Spleen (tissue), 11 donors: ENCODE measurements at regions not wholly inside any gene's neighbourhood (a gene's known extent, or its start where the extent isn't known, plus 50 kb on each side); places are given as distances from the start of the nearest gene placed in this dataset.
"Not testable (repeated sequence)": the region's sequence is repeated elsewhere in the genome, so short reads cannot be mapped to it uniquely, and the experiment has no call there.

Experiments used
- DNase-seq: peaks from one replicate; pipeline ENCODE4 v3.0.0-alpha.2; 2020
- H3K27ac ChIP-seq, 8 donors: fragments of 200-600 bp; sonication (generic) in 7 of 8; 1 replicate in 4 of 8; 2 replicates in 4 of 8; pipeline versions ENCODE4 v1.5.0 to v1.8.0; 2016 to 2021; ENCODE audit warnings: inconsistent platforms in 4 of 8, mild to moderate bottlenecking in 4 of 8, moderate library complexity in 1 of 8
- H3K27me3 ChIP-seq, 7 donors: fragments of 200-600 bp; sonication (generic) in 6 of 7; replicated peaks in 1 of 7; 1 replicate in 4 of 7; 2 replicates in 3 of 7; pipeline versions ENCODE4 v1.5.0 to v1.8.0; 2016 to 2021; ENCODE audit warnings: inconsistent platforms in 3 of 7, mild to moderate bottlenecking in 1 of 7
- H3K36me3 ChIP-seq, 6 donors: fragments of 200-600 bp; sonication (generic) in 5 of 6; 1 replicate in 4 of 6; 2 replicates in 2 of 6; pipeline versions ENCODE4 v1.5.0 to v1.8.0; 2016 to 2021; ENCODE audit warnings: inconsistent platforms in 2 of 6
- H3K4me1 ChIP-seq, 6 donors: fragments of 200-600 bp; sonication (generic) in 5 of 6; 1 replicate in 3 of 6; 2 replicates in 3 of 6; pipeline versions ENCODE4 v1.5.0 to v1.8.0; 2016 to 2021; ENCODE audit warnings: inconsistent platforms in 3 of 6
- H3K4me3 ChIP-seq, 8 donors: fragments of 200-600 bp; sonication (generic) in 7 of 8; 1 replicate in 4 of 8; 2 replicates in 4 of 8; pipeline versions ENCODE4 v1.5.0 to v1.8.0; 2016 to 2021; ENCODE audit warnings: inconsistent platforms in 4 of 8, mild to moderate bottlenecking in 4 of 8, moderate library complexity in 2 of 8
- H3K9me3 ChIP-seq, 8 donors: fragments of 200-600 bp; sonication (generic) in 7 of 8; 1 replicate in 4 of 8; 2 replicates in 4 of 8; pipeline versions ENCODE4 v1.5.0 to v1.8.0; 2016 to 2021; ENCODE audit warnings: inconsistent platforms in 4 of 8
- POLR2A ChIP-seq, 3 donors: fragments of 450-650 bp; IDR thresholded peaks; one replicate each; pipeline ENCODE4 v1.5.1; 2017; ENCODE audit warnings: antibody characterized with exemption in 3 of 3, mild to moderate bottlenecking in 1 of 3
- POLR2AphosphoS5 ChIP-seq, 3 donors: sonication (generic); formaldehyde crosslinking; IDR thresholded peaks; one replicate each; pipeline ENCODE4 v1.5.1; 2017; ENCODE audit warnings: antibody characterized with exemption in 3 of 3
- WGBS, 5 donors: extraction: QIAGEN DNeasy Blood & Tissue Kit in 3 of 5; methylation state at CpG; one replicate each; pipeline versions ENCODE4 v1.1.5 to v1.1.7; 2013 to 2018; 5-methylcytosine and 5-hydroxymethylcytosine counted together
- intact Hi-C: fragments of 100-400 bp; cut with DNase I; formaldehyde crosslinking; loops from one replicate; pipeline ENCODE4 v1.15.0; 2023; ENCODE audit warnings: low total_unique reads
- TF ChIP-seq, protein P1 (sequence below), 11 experiments: fragments of 200-600 bp in 7 of 11; fragments of 450-650 bp in 4 of 11; sonication (generic) in 4 of 11; IDR thresholded peaks in 8 of 11; conservative IDR thresholded peaks in 3 of 11; 1 replicate in 7 of 11; 2 replicates in 4 of 11; pipeline versions ENCODE4 v1.4.0 to v1.8.0; 2016 to 2021; ENCODE audit warnings: antibody characterized with exemption in 11 of 11, inconsistent platforms in 4 of 11, mild to moderate bottlenecking in 1 of 11
- donor health status: healthy with polysubstance abuse.
- donor health status: DM: no; HTN: no; CAD: no; lungs with moderate emphysema.
- donor health status: DM: no; HTN: no; CAD: no.
- donor health status: Bipolar disorder and iron deficiency.
- donor health status: healthy.
- donor health status: DM: no; HTN: no; CAD: no.
- donor health status: DM: yes; HTN: yes; CAD: no.

DNA sequence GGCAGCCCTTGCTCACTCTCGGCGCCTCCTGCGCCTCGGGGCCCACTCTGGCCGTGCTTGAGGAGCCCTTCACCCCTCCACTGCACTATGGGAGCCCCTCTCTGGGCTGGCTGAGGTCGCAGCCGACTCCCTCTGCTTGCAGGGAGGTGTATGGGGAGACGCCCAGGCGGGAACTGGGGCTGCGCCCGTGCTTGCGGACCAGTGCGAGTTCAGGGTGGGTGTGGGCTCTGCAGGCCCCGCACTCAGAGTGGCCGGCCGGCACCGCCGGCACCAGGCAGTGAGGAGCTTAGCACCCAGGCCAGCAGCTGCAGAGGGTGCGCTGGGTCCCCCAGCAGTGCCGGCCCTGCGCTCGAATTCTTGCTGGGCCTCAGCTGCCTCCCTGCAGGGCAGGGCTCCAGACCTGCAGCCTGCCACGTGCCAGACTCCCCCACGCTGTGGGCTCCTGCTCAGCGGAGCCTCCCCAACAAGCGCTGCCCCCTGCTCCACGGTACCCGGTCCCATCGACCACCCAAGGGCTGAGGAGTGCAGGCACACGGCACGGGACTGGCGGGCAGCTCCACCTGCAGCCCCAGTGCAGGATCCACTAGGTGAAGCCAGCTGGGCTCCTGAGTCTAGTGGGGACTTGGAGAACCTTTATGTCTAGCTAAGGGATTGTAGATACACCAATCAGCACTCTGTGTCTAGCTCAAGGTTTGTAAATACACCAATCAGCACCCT is 54.0 kb upstream of the WWC2 start:
- H3K4me1 ChIP-seq, H3K27ac ChIP-seq, H3K36me3 ChIP-seq, H3K4me3 ChIP-seq, H3K27me3 ChIP-seq, intact Hi-C loops, DNase-seq: not testable (repeated sequence)
- H3K9me3 ChIP-seq: peaks cover 0 to 10% (median 0%) of the 10 kb centered on the region in 8 donors
- WGBS, 5 donors: 85 to 96% (median 92%) methylated on average over 23 to 32 of the region's 32 CpGs

GRCh38 chr4:183038436-183038835 is 60.6 kb upstream of the WWC2 start:
- TF ChIP-seq, protein P1, sequence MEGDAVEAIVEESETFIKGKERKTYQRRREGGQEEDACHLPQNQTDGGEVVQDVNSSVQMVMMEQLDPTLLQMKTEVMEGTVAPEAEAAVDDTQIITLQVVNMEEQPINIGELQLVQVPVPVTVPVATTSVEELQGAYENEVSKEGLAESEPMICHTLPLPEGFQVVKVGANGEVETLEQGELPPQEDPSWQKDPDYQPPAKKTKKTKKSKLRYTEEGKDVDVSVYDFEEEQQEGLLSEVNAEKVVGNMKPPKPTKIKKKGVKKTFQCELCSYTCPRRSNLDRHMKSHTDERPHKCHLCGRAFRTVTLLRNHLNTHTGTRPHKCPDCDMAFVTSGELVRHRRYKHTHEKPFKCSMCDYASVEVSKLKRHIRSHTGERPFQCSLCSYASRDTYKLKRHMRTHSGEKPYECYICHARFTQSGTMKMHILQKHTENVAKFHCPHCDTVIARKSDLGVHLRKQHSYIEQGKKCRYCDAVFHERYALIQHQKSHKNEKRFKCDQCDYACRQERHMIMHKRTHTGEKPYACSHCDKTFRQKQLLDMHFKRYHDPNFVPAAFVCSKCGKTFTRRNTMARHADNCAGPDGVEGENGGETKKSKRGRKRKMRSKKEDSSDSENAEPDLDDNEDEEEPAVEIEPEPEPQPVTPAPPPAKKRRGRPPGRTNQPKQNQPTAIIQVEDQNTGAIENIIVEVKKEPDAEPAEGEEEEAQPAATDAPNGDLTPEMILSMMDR (IDR thresholded peaks at IDR 0.05 in 8 of 11, conservative IDR thresholded peaks at IDR 0.05 in 3 of 11): no peak
- TF ChIP-seq POLR2AphosphoS5 (IDR thresholded peaks at IDR 0.05): no peak
- no peak for TF ChIP-seq POLR2A (IDR thresholded peaks at IDR 0.05)
- WGBS, 5 donors: 88 to 95% (median 91%) methylated on average over 3 of the region's 3 CpGs
- no peaks in the 10 kb centered on the region for H3K4me1 ChIP-seq
- DNase-seq: no peak
- no peak overlapping the region for H3K27ac ChIP-seq
- H3K4me3 ChIP-seq: no peak overlapping the region
- no peaks in the 10 kb centered on the region for H3K27me3 ChIP-seq
- H3K9me3 ChIP-seq: no peaks in the 10 kb centered on the region
- intact Hi-C loops: no loop called here
- H3K36me3 ChIP-seq: no peaks in the 10 kb centered on the region

DNA sequence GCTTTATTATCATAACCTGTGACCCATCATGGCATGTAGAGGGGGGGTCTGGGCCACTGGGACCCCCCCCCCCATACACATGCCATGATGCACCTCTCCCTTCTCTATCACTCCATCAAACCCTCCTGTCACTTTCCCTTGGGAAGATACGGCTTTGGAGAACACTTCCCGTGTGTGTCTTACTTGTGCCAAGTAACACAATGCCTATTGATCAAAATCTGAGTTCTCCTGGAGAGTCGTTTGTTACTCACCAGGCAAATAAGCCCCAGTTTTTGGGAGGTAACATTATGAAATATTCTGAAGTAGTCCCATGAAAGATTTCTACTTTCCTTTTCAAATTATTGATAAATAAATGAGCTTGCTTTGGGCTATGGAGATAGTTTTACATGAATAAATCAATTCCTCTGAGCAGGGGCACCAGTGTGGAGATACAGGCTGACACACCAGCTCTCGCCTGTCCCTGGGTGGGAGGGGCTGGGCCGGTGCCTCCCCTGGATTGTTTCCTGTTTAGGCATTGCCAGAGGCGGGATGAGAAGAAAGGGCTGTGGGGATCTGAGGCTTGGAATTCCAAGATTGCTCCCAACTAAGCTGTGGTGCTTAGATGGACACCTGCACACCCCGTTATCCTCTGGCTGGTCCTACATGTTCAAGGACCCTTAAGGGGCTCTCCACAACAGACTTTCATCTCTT is 63.2 kb upstream of the WWC2 start:
- no peaks in the 10 kb centered on the region for H3K27me3 ChIP-seq
- H3K4me1 ChIP-seq: no peaks in the 10 kb centered on the region
- DNase-seq: no peak
- intact Hi-C loops: no loop called here
- no peaks in the 10 kb centered on the region for H3K36me3 ChIP-seq
- 55 to 64% (median 57%) methylated on average over 7 of the region's 7 CpGs for WGBS, 5 donors
- H3K9me3 ChIP-seq: no peaks in the 10 kb centered on the region
- no peak overlapping the region for H3K27ac ChIP-seq
- TF ChIP-seq, protein P1 (IDR thresholded peaks at IDR 0.05 in 8 of 11, conservative IDR thresholded peaks at IDR 0.05 in 3 of 11): no peak
- TF ChIP-seq POLR2A (IDR thresholded peaks at IDR 0.05): no peak
- TF ChIP-seq POLR2AphosphoS5 (IDR thresholded peaks at IDR 0.05): no peak
- no peak overlapping the region for H3K4me3 ChIP-seq

- TF ChIP-seq POLR2A (IDR thresholded peaks at IDR 0.05) (no peak), POLR2AphosphoS5 (IDR thresholded peaks at IDR 0.05) (no peak)
- TF ChIP-seq, protein P1 (IDR thresholded peaks at IDR 0.05 in 8 of 11, conservative IDR thresholded peaks at IDR 0.05 in 3 of 11): no peak
- H3K27ac ChIP-seq: no peak overlapping the region
- H3K4me3 ChIP-seq: no peak overlapping the region
- no peaks in the 10 kb centered on the region for H3K9me3 ChIP-seq
- no peaks in the 10 kb centered on the region for H3K27me3 ChIP-seq
- no peaks in the 10 kb centered on the region for H3K4me1 ChIP-seq
- intact Hi-C loops: no loop called here
- H3K36me3 ChIP-seq: no peaks in the 10 kb centered on the region
- WGBS, 5 donors: 85 to 95% (median 87%) methylated on average over 5 of the region's 5 CpGs
- DNase-seq: no peak
Measured at GRCh38 chr4:183035256-183035655, 63.8 kb upstream of the WWC2 start.
